ENCODE measurements at regions not wholly inside any gene's neighbourhood (a gene's known extent, or its start where the extent isn't known, plus 50 kb on each side); places are given as distances from the start of the nearest gene placed in this dataset.

- TF ChIP-seq, protein P1, sequence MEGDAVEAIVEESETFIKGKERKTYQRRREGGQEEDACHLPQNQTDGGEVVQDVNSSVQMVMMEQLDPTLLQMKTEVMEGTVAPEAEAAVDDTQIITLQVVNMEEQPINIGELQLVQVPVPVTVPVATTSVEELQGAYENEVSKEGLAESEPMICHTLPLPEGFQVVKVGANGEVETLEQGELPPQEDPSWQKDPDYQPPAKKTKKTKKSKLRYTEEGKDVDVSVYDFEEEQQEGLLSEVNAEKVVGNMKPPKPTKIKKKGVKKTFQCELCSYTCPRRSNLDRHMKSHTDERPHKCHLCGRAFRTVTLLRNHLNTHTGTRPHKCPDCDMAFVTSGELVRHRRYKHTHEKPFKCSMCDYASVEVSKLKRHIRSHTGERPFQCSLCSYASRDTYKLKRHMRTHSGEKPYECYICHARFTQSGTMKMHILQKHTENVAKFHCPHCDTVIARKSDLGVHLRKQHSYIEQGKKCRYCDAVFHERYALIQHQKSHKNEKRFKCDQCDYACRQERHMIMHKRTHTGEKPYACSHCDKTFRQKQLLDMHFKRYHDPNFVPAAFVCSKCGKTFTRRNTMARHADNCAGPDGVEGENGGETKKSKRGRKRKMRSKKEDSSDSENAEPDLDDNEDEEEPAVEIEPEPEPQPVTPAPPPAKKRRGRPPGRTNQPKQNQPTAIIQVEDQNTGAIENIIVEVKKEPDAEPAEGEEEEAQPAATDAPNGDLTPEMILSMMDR (IDR thresholded peaks at IDR 0.05; ENCODE audit: poor library complexity) = no peak
- no peak for TF ChIP-seq EZH2 (IDR thresholded peaks at IDR 0.05; ENCODE audit: borderline replicate concordance)
Observed at GRCh38 chr9:107969141-107969540, 479.6 kb upstream of the KLF4 start.
